AG04450 (cell line): ENCODE measurements at regions not wholly inside any gene's neighbourhood (a gene's known extent, or its start where the extent isn't known, plus 50 kb on each side); places are given as distances from the start of the nearest gene placed in this dataset.
"Not testable (repeated sequence)": the region's sequence is repeated elsewhere in the genome, so short reads cannot be mapped to it uniquely, and the experiment has no call there.

Experiments used
- CTCF ChIA-PET: fragments of 300-600, 350-600 bp; formaldehyde crosslinking; extraction: SDS; loops from one replicate; lab custom pipeline; 2022; ENCODE audit warnings: antibody characterized with exemption, inconsistent platforms; lab: Charles Lee
- POLR2A ChIA-PET: fragments of 350-600 bp; formaldehyde crosslinking; extraction: SDS; loops from one replicate; lab custom pipeline; 2021; ENCODE audit warnings: antibody characterized with exemption, inconsistent platforms; lab: Yijun Ruan, JAX
- DNase-seq: peaks from one replicate; pipeline ENCODE4 v3.0.0-alpha.2; 2011; ENCODE audit warnings: low read depth, low spot score
- H3K27ac ChIP-seq: one replicate; pipeline ENCODE4 v1.5.1; 2012; ENCODE audit warnings: low read depth, low read length, control low read depth
- H3K27me3 ChIP-seq: one replicate; pipeline ENCODE4 v1.6.0; 2012; ENCODE audit warnings: low read length; ENCODE audit not compliant: control insufficient read depth, insufficient read depth
- H3K4me3 ChIP-seq: 2 replicates; pipeline ENCODE4 v1.5.1; 2011; ENCODE audit warnings: mild to moderate bottlenecking, low read depth, low read length, control low read depth
- H3K9me3 ChIP-seq: 2 replicates; pipeline ENCODE4 v1.5.1; 2012; ENCODE audit warnings: low read length; ENCODE audit not compliant: control insufficient read depth, insufficient read depth

- CTCF ChIA-PET, H3K27ac ChIP-seq, POLR2A ChIA-PET, H3K27me3 ChIP-seq, H3K4me3 ChIP-seq, DNase-seq, H3K9me3 ChIP-seq: not testable (repeated sequence)
Measured at GRCh38 chr21:10154178-10154577, 367.2 kb upstream of the TPTE start.
